ENCODE measurements at regions not wholly inside any gene's neighbourhood (a gene's known extent, or its start where the extent isn't known, plus 50 kb on each side); places are given as distances from the start of the nearest gene placed in this dataset.

DNA sequence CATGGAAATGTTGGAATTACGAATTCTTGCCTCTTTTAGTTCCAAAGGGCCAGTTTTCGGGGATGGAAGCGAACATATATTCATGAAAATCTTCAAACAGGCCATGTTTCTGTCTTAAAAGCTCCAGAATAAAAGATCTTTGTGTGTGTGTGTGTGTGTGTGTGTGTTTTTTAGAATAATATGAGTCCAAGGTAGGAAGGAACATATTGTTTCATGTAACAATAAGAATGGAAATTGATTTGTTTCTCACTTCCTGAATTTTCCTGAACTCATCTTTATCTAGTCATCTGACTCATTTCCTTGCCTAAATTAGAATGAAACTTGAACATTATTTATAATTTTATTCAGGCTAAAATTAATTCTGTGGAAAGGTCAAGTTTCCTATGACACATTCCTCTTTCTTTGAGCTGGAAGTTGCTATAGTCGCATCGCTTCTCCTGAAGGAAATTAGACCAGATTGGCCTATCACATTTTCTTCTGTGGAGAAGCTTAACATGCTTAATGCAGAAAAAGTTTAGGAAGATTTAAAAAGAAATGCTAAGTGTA lies 805.1 kb upstream of the ADAMTS5 start:
- TF ChIP-seq, protein P1, sequence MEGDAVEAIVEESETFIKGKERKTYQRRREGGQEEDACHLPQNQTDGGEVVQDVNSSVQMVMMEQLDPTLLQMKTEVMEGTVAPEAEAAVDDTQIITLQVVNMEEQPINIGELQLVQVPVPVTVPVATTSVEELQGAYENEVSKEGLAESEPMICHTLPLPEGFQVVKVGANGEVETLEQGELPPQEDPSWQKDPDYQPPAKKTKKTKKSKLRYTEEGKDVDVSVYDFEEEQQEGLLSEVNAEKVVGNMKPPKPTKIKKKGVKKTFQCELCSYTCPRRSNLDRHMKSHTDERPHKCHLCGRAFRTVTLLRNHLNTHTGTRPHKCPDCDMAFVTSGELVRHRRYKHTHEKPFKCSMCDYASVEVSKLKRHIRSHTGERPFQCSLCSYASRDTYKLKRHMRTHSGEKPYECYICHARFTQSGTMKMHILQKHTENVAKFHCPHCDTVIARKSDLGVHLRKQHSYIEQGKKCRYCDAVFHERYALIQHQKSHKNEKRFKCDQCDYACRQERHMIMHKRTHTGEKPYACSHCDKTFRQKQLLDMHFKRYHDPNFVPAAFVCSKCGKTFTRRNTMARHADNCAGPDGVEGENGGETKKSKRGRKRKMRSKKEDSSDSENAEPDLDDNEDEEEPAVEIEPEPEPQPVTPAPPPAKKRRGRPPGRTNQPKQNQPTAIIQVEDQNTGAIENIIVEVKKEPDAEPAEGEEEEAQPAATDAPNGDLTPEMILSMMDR (IDR thresholded peaks at IDR 0.05), result no peak
- no peak for TF ChIP-seq POLR2A (IDR thresholded peaks at IDR 0.05)
